WTC11 (cell line): ENCODE measurements at regions not wholly inside any gene's neighbourhood (a gene's known extent, or its start where the extent isn't known, plus 50 kb on each side); places are given as distances from the start of the nearest gene placed in this dataset.

Experiments used
- ATAC-seq: fragments of 200-7000 bp; cut with Tn5 transposase; 2 replicates; pipeline ENCODE4 v1.10.0; 2021; ENCODE audit warnings: mild to moderate bottlenecking, moderate library complexity
- CTCF ChIA-PET: fragments of 300-600 bp; sonication (Branson Sonifier 250); formaldehyde crosslinking; loops from one replicate; lab custom pipeline; 2021; ENCODE audit warnings: antibody characterized with exemption; lab: Charles Lee
- POLR2A ChIA-PET: fragments of 350-600 bp; sonication (Branson Sonifier 250); formaldehyde crosslinking; loops from one replicate; lab custom pipeline; 2021; ENCODE audit warnings: antibody characterized with exemption; lab: Charles Lee
- DNase-seq: peaks from one replicate; pipeline ENCODE4 v3.0.0; 2021; ENCODE audit warnings: low spot score
- H3K27ac Mint-ChIP-seq: 2 replicates; pipeline ENCODE4 v1.8.0; 2021; ENCODE audit warnings: mixed read lengths
- H3K27me3 Mint-ChIP-seq: 2 replicates; pipeline ENCODE4 v1.8.0; 2021; ENCODE audit warnings: low read depth, mild to moderate bottlenecking, moderate library complexity, mixed read lengths
- H3K36me3 Mint-ChIP-seq: 2 replicates; pipeline ENCODE4 v1.8.0; 2021; ENCODE audit warnings: mixed read lengths
- H3K4me1 Mint-ChIP-seq: 2 replicates; pipeline ENCODE4 v1.8.0; 2022; ENCODE audit warnings: mixed read lengths
- H3K4me3 Mint-ChIP-seq: 2 replicates; pipeline ENCODE4 v1.8.0; 2021; ENCODE audit warnings: mild to moderate bottlenecking, moderate library complexity, mixed read lengths
- H3K9me3 Mint-ChIP-seq: 2 replicates; pipeline ENCODE4 v1.8.0; 2021; ENCODE audit warnings: mixed read lengths
- ERG ChIP-seq: fragments of 250-450 bp; sonication (Bioruptor Pico); IDR thresholded peaks from 2 replicates; pipeline ENCODE4 v1.8.0; 2021; ENCODE audit warnings: mild to moderate bottlenecking
- ETV6 ChIP-seq: sonication (generic); formaldehyde crosslinking; IDR thresholded peaks from 2 replicates; pipeline ENCODE4 v1.8.1; 2022; ENCODE audit warnings: mild to moderate bottlenecking, missing genetic modification reagents
- FOXJ3 ChIP-seq: sonication (generic); formaldehyde crosslinking; IDR thresholded peaks from 2 replicates; pipeline ENCODE4 v1.9.0; 2021; ENCODE audit warnings: missing genetic modification reagents, mild to moderate bottlenecking, borderline replicate concordance
- FOXP1 ChIP-seq: sonication (generic); formaldehyde crosslinking; IDR thresholded peaks from 2 replicates; pipeline ENCODE4 v1.8.0; 2022; ENCODE audit warnings: missing genetic modification reagents, mild to moderate bottlenecking, moderate library complexity, borderline replicate concordance
- JAZF1 ChIP-seq: fragments of 250-450 bp; sonication (Bioruptor Pico); IDR thresholded peaks from 2 replicates; pipeline ENCODE4 v1.9.0; 2021; ENCODE audit warnings: moderate library complexity, mild to moderate bottlenecking, inconsistent platforms
- KAT7 ChIP-seq: sonication (generic); formaldehyde crosslinking; IDR thresholded peaks from 2 replicates; pipeline ENCODE4 v1.8.1; 2023; ENCODE audit warnings: missing genetic modification reagents, mild to moderate bottlenecking, borderline replicate concordance
- NFATC4 ChIP-seq: fragments of 250-450 bp; sonication (Bioruptor Pico); IDR thresholded peaks from 2 replicates; pipeline ENCODE4 v1.9.0; 2021; ENCODE audit warnings: mild to moderate bottlenecking
- NR2C2 ChIP-seq: sonication (generic); formaldehyde crosslinking; IDR thresholded peaks from 2 replicates; pipeline ENCODE4 v1.8.0; 2022; ENCODE audit warnings: mild to moderate bottlenecking, missing genetic modification reagents
- TEAD4 ChIP-seq: sonication (generic); formaldehyde crosslinking; IDR thresholded peaks from 2 replicates; pipeline ENCODE4 v1.8.0; 2022; ENCODE audit warnings: mild to moderate bottlenecking, missing genetic modification reagents
- ZBTB43 ChIP-seq: sonication (generic); formaldehyde crosslinking; IDR thresholded peaks from 2 replicates; pipeline ENCODE4 v1.8.1; 2023; ENCODE audit warnings: mild to moderate bottlenecking, missing genetic modification reagents
- ZNF219 ChIP-seq: sonication (generic); formaldehyde crosslinking; IDR thresholded peaks from 2 replicates; pipeline ENCODE4 v1.8.0; 2023; ENCODE audit warnings: missing genetic modification reagents, mild to moderate bottlenecking, borderline replicate concordance
- TF ChIP-seq, protein P1 (sequence below): sonication (generic); formaldehyde crosslinking; IDR thresholded peaks from 2 replicates; pipeline ENCODE4 v1.8.1; 2023; ENCODE audit warnings: mild to moderate bottlenecking, moderate library complexity, missing genetic modification reagents
- TF ChIP-seq, protein P2 (sequence below): fragments of 250-450 bp; sonication (Bioruptor Pico); IDR thresholded peaks from 2 replicates; pipeline ENCODE4 v1.9.0; 2021; ENCODE audit warnings: mild to moderate bottlenecking
- TF ChIP-seq, protein P3 (sequence below): sonication (generic); formaldehyde crosslinking; IDR thresholded peaks from 2 replicates; pipeline ENCODE4 v1.8.0; 2022; ENCODE audit warnings: mild to moderate bottlenecking, missing genetic modification reagents
- TF ChIP-seq, protein P4 (sequence below): sonication (generic); formaldehyde crosslinking; IDR thresholded peaks from 2 replicates; pipeline ENCODE4 v1.8.0; 2022; ENCODE audit warnings: mild to moderate bottlenecking, missing genetic modification reagents
- TF ChIP-seq, protein P5 (sequence below): fragments of 250-450 bp; sonication (Bioruptor Pico); IDR thresholded peaks from 2 replicates; pipeline ENCODE4 v1.9.0; 2021; ENCODE audit warnings: mild to moderate bottlenecking
- TF ChIP-seq, protein P6 (sequence below): fragments of 250-450 bp; sonication (Bioruptor Pico); conservative IDR thresholded peaks from 2 replicates; pipeline ENCODE4 v1.9.0; 2021; ENCODE audit warnings: mild to moderate bottlenecking

DNA sequence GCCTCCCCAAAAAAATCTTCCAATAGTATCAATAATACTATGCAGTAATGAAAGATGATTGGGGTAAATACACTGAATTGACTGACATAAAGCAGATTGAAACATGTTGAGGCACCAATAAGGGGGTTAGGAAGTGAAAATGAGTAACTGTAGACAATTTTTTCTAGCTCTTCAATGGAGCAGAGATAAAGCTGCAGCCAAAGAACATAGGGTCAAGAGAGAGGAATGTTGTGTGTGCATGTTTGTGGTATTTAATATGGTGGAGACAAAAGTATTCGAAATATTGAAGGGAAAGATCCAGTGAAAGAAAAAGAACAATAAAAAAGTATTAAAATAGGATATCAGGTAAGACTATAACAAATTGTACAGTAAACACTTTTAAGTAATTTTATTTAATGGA lies 450.0 kb upstream of the CCDC179 start (continued):
- TF ChIP-seq, protein P1, sequence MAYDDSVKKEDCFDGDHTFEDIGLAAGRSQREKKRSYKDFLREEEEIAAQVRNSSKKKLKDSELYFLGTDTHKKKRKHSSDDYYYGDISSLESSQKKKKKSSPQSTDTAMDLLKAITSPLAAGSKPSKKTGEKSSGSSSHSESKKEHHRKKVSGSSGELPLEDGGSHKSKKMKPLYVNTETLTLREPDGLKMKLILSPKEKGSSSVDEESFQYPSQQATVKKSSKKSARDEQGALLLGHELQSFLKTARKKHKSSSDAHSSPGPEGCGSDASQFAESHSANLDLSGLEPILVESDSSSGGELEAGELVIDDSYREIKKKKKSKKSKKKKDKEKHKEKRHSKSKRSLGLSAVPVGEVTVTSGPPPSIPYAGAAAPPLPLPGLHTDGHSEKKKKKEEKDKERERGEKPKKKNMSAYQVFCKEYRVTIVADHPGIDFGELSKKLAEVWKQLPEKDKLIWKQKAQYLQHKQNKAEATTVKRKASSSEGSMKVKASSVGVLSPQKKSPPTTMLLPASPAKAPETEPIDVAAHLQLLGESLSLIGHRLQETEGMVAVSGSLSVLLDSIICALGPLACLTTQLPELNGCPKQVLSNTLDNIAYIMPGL (CRISPR knock-in tag) = no peak
- TF ChIP-seq NR2C2 (no peak), ERG (CRISPR knock-in tag) (no peak), FOXP1 (CRISPR knock-in tag) (no peak), ZBTB43 (no peak), FOXJ3 (CRISPR knock-in tag) (no peak), KAT7 (CRISPR knock-in tag) (no peak), ZNF219 (CRISPR knock-in tag) (no peak)
- TF ChIP-seq, protein P2, sequence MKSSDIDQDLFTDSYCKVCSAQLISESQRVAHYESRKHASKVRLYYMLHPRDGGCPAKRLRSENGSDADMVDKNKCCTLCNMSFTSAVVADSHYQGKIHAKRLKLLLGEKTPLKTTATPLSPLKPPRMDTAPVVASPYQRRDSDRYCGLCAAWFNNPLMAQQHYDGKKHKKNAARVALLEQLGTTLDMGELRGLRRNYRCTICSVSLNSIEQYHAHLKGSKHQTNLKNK (CRISPR knock-in tag) = no peak
- TF ChIP-seq, protein P3, sequence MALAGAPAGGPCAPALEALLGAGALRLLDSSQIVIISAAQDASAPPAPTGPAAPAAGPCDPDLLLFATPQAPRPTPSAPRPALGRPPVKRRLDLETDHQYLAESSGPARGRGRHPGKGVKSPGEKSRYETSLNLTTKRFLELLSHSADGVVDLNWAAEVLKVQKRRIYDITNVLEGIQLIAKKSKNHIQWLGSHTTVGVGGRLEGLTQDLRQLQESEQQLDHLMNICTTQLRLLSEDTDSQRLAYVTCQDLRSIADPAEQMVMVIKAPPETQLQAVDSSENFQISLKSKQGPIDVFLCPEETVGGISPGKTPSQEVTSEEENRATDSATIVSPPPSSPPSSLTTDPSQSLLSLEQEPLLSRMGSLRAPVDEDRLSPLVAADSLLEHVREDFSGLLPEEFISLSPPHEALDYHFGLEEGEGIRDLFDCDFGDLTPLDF (CRISPR knock-in tag) = no peak
- TF ChIP-seq, protein P4, sequence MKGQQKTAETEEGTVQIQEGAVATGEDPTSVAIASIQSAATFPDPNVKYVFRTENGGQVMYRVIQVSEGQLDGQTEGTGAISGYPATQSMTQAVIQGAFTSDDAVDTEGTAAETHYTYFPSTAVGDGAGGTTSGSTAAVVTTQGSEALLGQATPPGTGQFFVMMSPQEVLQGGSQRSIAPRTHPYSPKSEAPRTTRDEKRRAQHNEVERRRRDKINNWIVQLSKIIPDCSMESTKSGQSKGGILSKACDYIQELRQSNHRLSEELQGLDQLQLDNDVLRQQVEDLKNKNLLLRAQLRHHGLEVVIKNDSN (CRISPR knock-in tag) = no peak

- ChIA-PET POLR2A (interaction anchor here (0.7 kb wide), 1 partner anchor 335 kb away, joined by 3 read pairs; no protein-coding TSS in a partner anchor), CTCF (interaction anchor here (0.5 kb wide), 1 partner anchor 64 kb away, joined by 4 read pairs; no protein-coding TSS in a partner anchor)
- H3K4me1 Mint-ChIP-seq = peaks cover 8% of the 10 kb centered on the region; the same call in 1 of the 2 replicates
- DNase-seq (no peak), ATAC-seq (peak; percentile 38; the same call in 1 of the 2 replicates)
- no peaks in the 10 kb centered on the region for H3K36me3 Mint-ChIP-seq
- no peak overlapping the region for H3K4me3 Mint-ChIP-seq
- H3K9me3 Mint-ChIP-seq = peaks cover 15% of the 10 kb centered on the region
- no peak overlapping the region for H3K27ac Mint-ChIP-seq
- TF ChIP-seq JAZF1 (CRISPR knock-in tag) (no peak), TEAD4 (CRISPR knock-in tag) (no peak), FOXP1 (CRISPR knock-in tag) (no peak), ETV6 (CRISPR knock-in tag) (no peak), NFATC4 (CRISPR knock-in tag) (no peak)
- TF ChIP-seq, protein P5, sequence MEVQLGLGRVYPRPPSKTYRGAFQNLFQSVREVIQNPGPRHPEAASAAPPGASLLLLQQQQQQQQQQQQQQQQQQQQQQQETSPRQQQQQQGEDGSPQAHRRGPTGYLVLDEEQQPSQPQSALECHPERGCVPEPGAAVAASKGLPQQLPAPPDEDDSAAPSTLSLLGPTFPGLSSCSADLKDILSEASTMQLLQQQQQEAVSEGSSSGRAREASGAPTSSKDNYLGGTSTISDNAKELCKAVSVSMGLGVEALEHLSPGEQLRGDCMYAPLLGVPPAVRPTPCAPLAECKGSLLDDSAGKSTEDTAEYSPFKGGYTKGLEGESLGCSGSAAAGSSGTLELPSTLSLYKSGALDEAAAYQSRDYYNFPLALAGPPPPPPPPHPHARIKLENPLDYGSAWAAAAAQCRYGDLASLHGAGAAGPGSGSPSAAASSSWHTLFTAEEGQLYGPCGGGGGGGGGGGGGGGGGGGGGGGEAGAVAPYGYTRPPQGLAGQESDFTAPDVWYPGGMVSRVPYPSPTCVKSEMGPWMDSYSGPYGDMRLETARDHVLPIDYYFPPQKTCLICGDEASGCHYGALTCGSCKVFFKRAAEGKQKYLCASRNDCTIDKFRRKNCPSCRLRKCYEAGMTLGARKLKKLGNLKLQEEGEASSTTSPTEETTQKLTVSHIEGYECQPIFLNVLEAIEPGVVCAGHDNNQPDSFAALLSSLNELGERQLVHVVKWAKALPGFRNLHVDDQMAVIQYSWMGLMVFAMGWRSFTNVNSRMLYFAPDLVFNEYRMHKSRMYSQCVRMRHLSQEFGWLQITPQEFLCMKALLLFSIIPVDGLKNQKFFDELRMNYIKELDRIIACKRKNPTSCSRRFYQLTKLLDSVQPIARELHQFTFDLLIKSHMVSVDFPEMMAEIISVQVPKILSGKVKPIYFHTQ = no peak
- TF ChIP-seq, protein P6, sequence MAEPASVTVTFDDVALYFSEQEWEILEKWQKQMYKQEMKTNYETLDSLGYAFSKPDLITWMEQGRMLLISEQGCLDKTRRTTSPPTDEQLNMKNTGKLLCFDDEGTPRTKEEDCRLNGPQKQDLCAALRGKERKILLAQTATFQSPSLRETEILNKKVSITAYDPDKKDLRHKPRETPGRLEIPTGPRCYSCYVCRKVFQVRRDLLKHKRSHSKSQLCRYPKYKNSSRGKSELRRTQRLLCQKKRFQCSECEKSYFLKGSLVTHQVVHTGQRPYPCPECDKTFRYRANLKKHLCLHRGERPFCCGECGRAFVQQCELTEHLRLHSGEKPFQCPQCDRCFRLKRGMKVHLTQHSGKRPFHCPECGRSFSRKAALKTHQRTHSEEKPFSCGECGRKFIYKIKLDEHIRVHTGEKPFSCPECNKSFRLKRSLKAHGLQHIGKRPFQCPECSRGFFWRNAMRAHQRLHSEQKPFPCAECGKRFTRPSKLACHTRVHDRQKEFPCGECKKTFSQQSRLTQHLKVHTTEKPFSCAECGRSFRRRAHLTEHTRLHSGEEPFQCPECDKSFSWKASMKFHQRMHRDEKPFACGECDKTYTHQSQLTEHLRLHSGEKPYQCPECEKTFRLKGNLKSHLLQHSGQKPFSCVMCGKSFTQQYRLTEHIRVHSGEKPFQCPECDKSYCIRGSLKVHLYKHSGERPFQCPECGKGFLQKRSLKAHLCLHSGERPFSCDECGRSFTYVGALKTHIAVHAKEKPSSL (CRISPR knock-in tag) = no peak
- H3K27me3 Mint-ChIP-seq = no peaks in the 10 kb centered on the region
Observed at GRCh38 chr11:23311986-23312940, 452.0 kb upstream of the CCDC179 start.
